K562 (cell line): ENCODE measurements at regions not wholly inside any gene's neighbourhood (a gene's known extent, or its start where the extent isn't known, plus 50 kb on each side); places are given as distances from the start of the nearest gene placed in this dataset.

Experiments
- ATAC-seq: fragments of 200-7000 bp; cut with Tn5 transposase; 3 replicates; pipeline ENCODE4 v1.9.1; 2020; ENCODE audit warnings: moderate library complexity
- BruUV-seq: library from RNA; stranded (reverse); fragments of 400-500 nt; replicated peaks from 2 replicates; lab custom pipeline; 2021; lab: Mats Ljungman, UMichigan
- CTCF ChIA-PET: fragments of 300-600 bp; formaldehyde crosslinking; extraction: SDS; loops from one replicate; lab custom pipeline; 2021; ENCODE audit warnings: low intra/inter-chr PET ratio; lab: Yijun Ruan, JAX
- POLR2A ChIA-PET: fragments of 300-600, 350-650 bp; sonication (Branson Sonifier 250); formaldehyde crosslinking; extraction: SDS; loops from one replicate; lab custom pipeline; 2021; ENCODE audit warnings: antibody characterized with exemption, inconsistent platforms; lab: Yijun Ruan, JAX
- DNase-seq, 4 experiments: peaks; one replicate each; pipeline versions ENCODE4 v3.0.0 to v3.0.0-alpha.2; 2011 to 2018; ENCODE audit warnings: low spot score in 3 of 4, mixed read lengths in 3 of 4; ENCODE audit errors: extremely low read depth in 1 of 4
- FAIRE-seq: peaks from 2 replicates; lab custom pipeline; 2011; peaks lifted over from hg19 to GRCh38; lab: Jason Lieb, UNC
- H2AFZ ChIP-seq: 2 replicates; pipeline ENCODE4 v1.6.0; 2011; ENCODE audit warnings: low read depth, low read length, control low read depth, inconsistent platforms
- H3K27ac ChIP-seq: fragments of 200-600 bp; 3 replicates; pipeline ENCODE4 v1.8.0; 2011; ENCODE audit warnings: low read depth, mild to moderate bottlenecking, control low read depth, inconsistent platforms, low read length, moderate library complexity, mixed read lengths; ENCODE audit errors: extremely low read depth
- H3K27me3 ChIP-seq, 2 experiments: fragments of 300-600 bp in 1 of 2; 2 replicates in 1 of 2; 3 replicates in 1 of 2; pipeline versions ENCODE4 v1.6.0 to v1.8.0; 2011; ENCODE audit warnings: inconsistent platforms in 2 of 2, low read length in 2 of 2, mild to moderate bottlenecking in 1 of 2, mixed read lengths in 1 of 2, moderate library complexity in 1 of 2; ENCODE audit not compliant: control insufficient read depth in 2 of 2, insufficient read depth in 2 of 2
- H3K36me3 ChIP-seq: fragments of 300-600 bp; 3 replicates; pipeline ENCODE4 v1.8.0; 2011; ENCODE audit warnings: mild to moderate bottlenecking, low read length, inconsistent platforms; ENCODE audit not compliant: control insufficient read depth, insufficient read depth
- H3K4me1 ChIP-seq, 2 experiments: fragments of 200-600 bp in 1 of 2; replicated peaks in 1 of 2; 2 replicates in 1 of 2; 3 replicates in 1 of 2; pipeline versions ENCODE4 v1.5.1 to v1.8.0; 2011; ENCODE audit warnings: inconsistent platforms in 2 of 2, low read length in 2 of 2, mild to moderate bottlenecking in 1 of 2, mixed read lengths in 1 of 2, moderate library complexity in 1 of 2; ENCODE audit not compliant: control insufficient read depth in 2 of 2, insufficient read depth in 2 of 2
- H3K4me2 ChIP-seq: 2 replicates; pipeline ENCODE4 v1.6.1; 2011; ENCODE audit warnings: low read length, control low read depth, inconsistent platforms, mixed read lengths; ENCODE audit not compliant: insufficient read depth
- H3K4me3 ChIP-seq: fragments of 200-600 bp; sonication (generic), shearing (Covaris generic); 2 replicates; pipeline ENCODE4 v1.5.1; 2016; ENCODE audit warnings: control low read depth, inconsistent platforms
- H3K79me2 ChIP-seq: fragments of 200-600 bp; 3 replicates; pipeline ENCODE4 v1.8.0; 2011; ENCODE audit warnings: low read length, inconsistent platforms; ENCODE audit not compliant: control insufficient read depth, insufficient read depth
- H3K9ac ChIP-seq, 2 experiments: 2 replicates each; pipeline versions ENCODE4 v1.6.0 to v1.6.1; 2011; ENCODE audit warnings: low read depth in 2 of 2, low read length in 2 of 2, control low read depth in 1 of 2, inconsistent platforms in 1 of 2, mild to moderate bottlenecking in 1 of 2, mixed read lengths in 1 of 2; ENCODE audit not compliant: insufficient read depth in 1 of 2
- H3K9me1 ChIP-seq: one replicate; pipeline ENCODE4 v1.6.0; 2011; ENCODE audit warnings: inconsistent platforms, mild to moderate bottlenecking, low read length, moderate library complexity; ENCODE audit not compliant: control insufficient read depth, insufficient read depth
- H3K9me3 ChIP-seq: replicated peaks from 2 replicates; pipeline ENCODE4 v1.5.1; 2011; ENCODE audit warnings: low read depth, low read length, inconsistent platforms; ENCODE audit not compliant: control insufficient read depth, insufficient read depth
- H4K20me1 ChIP-seq: replicated peaks from 2 replicates; pipeline ENCODE4 v1.6.1; 2011; ENCODE audit warnings: low read length, inconsistent platforms, mixed read lengths; ENCODE audit not compliant: control insufficient read depth, insufficient read depth
- DPF2 ChIP-seq: fragments of 450-650 bp; IDR thresholded peaks from 2 replicates; pipeline ENCODE4 v1.6.1; 2016
- E2F4 ChIP-seq: sonication (generic); formaldehyde crosslinking; IDR thresholded peaks from 2 replicates; pipeline ENCODE4 v1.8.0; 2022; ENCODE audit warnings: mild to moderate bottlenecking, low read depth, missing genetic modification reagents
- ELF2 ChIP-seq: fragments of 250-450 bp; sonication (Bioruptor Pico); IDR thresholded peaks from 2 replicates; pipeline ENCODE4 v1.5.0; 2021; ENCODE audit warnings: mild to moderate bottlenecking
- ERF ChIP-seq: fragments of 450-650 bp; formaldehyde crosslinking; IDR thresholded peaks from 2 replicates; pipeline ENCODE4 v1.4.0; 2020; ENCODE audit warnings: mild to moderate bottlenecking, mixed read lengths
- GTF3C2 ChIP-seq: IDR thresholded peaks from 3 replicates; pipeline ENCODE4 v1.6.1; 2011; ENCODE audit warnings: borderline replicate concordance, mild to moderate bottlenecking, moderate library complexity; ENCODE audit not compliant: insufficient read length; ENCODE audit errors: extremely low read depth
- IRF2 ChIP-seq: sonication (generic); formaldehyde crosslinking; IDR thresholded peaks from 2 replicates; pipeline ENCODE4 v1.8.1; 2022; ENCODE audit warnings: mild to moderate bottlenecking, missing genetic modification reagents
- NFYB ChIP-seq: IDR thresholded peaks from 2 replicates; pipeline ENCODE4 v1.6.1; 2011; ENCODE audit warnings: mild to moderate bottlenecking, moderate library complexity; ENCODE audit not compliant: insufficient read length; ENCODE audit errors: extremely low read depth
- PHF20 ChIP-seq: fragments of 450-650 bp; IDR thresholded peaks from 2 replicates; pipeline ENCODE4 v1.6.1; 2018; ENCODE audit not compliant: partially characterized antibody
- PHF8 ChIP-seq: fragments of 200-600 bp; sonication (generic); IDR thresholded peaks from 2 replicates; pipeline ENCODE4 v1.6.1; 2012; ENCODE audit warnings: mixed run types, mild to moderate bottlenecking, inconsistent platforms, low read length, moderate library complexity, borderline replicate concordance
- TEAD1 ChIP-seq, 2 experiments: fragments of 450-650 bp in 1 of 2; sonication (generic) in 1 of 2; formaldehyde crosslinking; IDR thresholded peaks; 2 replicates each; pipeline versions ENCODE4 v1.4.0 to v1.8.0; 2020 to 2022; ENCODE audit warnings: mild to moderate bottlenecking in 2 of 2, missing genetic modification reagents in 1 of 2
- U2AF1 ChIP-seq: fragments of 200-400 bp; formaldehyde crosslinking; optimal IDR thresholded peaks from 2 replicates; pipeline ENCODE3; 2017; ENCODE audit warnings: mild to moderate bottlenecking, low read depth, low read length, moderate library complexity
- ZBTB8A ChIP-seq: fragments of 450-650 bp; IDR thresholded peaks from 2 replicates; pipeline ENCODE4 v1.6.1; 2018; ENCODE audit warnings: mild to moderate bottlenecking, moderate library complexity; ENCODE audit not compliant: partially characterized antibody
- ZNF124 ChIP-seq: sonication (generic); formaldehyde crosslinking; IDR thresholded peaks from 2 replicates; pipeline ENCODE4 v1.8.1; 2022; ENCODE audit warnings: missing genetic modification reagents
- ZNF143 ChIP-seq: sonication (generic); formaldehyde crosslinking; IDR thresholded peaks from 2 replicates; pipeline ENCODE4 v1.9.0; 2022; ENCODE audit warnings: mild to moderate bottlenecking, missing genetic modification reagents
- ZNF224 ChIP-seq: sonication (generic); formaldehyde crosslinking; IDR thresholded peaks from 2 replicates; pipeline ENCODE4 v1.8.0; 2022; ENCODE audit warnings: mild to moderate bottlenecking, missing genetic modification reagents
- ZNF395 ChIP-seq: fragments of 200-800 bp; sonication (Bioruptor generic); IDR thresholded peaks from 2 replicates; pipeline ENCODE4 v1.6.1; 2017; ENCODE audit warnings: missing genetic modification characterization, missing compliant biosample characterization
- WGBS: fragments of 100-300 bp; shearing (Covaris generic); methylation state at CpG from one replicate; pipeline ENCODE4 v1.1.6; 2016; ENCODE audit warnings: low coverage, mixed read lengths; ENCODE audit not compliant: insufficient coverage; ENCODE audit errors: missing lambda C conversion rate; 5-methylcytosine and 5-hydroxymethylcytosine counted together
- in situ Hi-C: fragments of 300-500 bp; cut with MboI; formaldehyde crosslinking; loops from 4 replicates; pipeline ENCODE4 v1.15.0; 2018; ENCODE audit warnings: inconsistent platforms, mixed read lengths
- intact Hi-C: fragments of 100-400 bp; cut with micrococcal nuclease; formaldehyde crosslinking; loops from 2 replicates; pipeline ENCODE4 v1.14.2; 2022

DNA sequence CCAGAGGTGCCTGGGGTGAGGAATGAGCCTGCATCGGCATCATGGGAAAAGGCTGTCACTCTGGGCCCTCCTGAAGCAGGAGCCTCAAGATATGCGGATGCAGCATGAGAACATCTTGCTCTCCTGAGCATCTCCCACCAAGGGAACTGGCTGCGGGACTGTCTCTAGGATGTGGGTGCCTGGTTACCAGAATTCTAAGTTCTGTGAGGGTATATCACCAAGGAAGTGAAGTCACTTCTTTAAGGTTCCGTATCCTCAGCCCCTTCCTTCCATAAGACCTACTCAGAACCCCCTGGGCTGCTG is 86.9 kb downstream of the GGTLC2 start:
- Histone ChIP-seq H3K9ac (peak overlapping the region in 1 of 2 experiments; percentile 45; a peak in 1 of 4 replicates), H3K4me3 (no peak overlapping the region), H3K79me2 (no peaks in the 10 kb centered on the region), H3K4me2 (no peak overlapping the region), H3K27me3 (peaks cover 37 to 43% of the 10 kb centered on the region in 2 experiments), H3K36me3 (no peaks in the 10 kb centered on the region), H2AFZ (no peak overlapping the region), H3K9me1 (no peaks in the 10 kb centered on the region), H3K4me1 (peaks cover 0 to 10% of the 10 kb centered on the region in 2 experiments; a peak in 1 of 5 replicates), H3K27ac (no peak overlapping the region), H3K9me3 (no peaks in the 10 kb centered on the region), H4K20me1 (peaks cover 4% of the 10 kb centered on the region)
- DNase-seq (no peak), ATAC-seq (no peak; the same call in 2 of the 3 replicates), FAIRE-seq (no peak)
- intact Hi-C loops (no loop called here), in situ Hi-C loops (no loop called here)
- BruUV-seq, result no TSS peak
- CTCF ChIA-PET, result no interaction called here
- POLR2A ChIA-PET, result interaction anchor here (0.5 kb wide), 1 partner anchor 128 kb away, joined by 3 read pairs; no protein-coding TSS in a partner anchor
- WGBS, result 2% methylated on average over 4 of the region's 4 CpGs
- TF ChIP-seq ERF (CRISPR knock-in tag) (no peak), ZBTB8A (no peak), PHF20 (no peak), ZNF124 (CRISPR knock-in tag) (peak; percentile 57; the same call in 1 of the 2 replicates), ZNF224 (CRISPR knock-in tag) (no peak), ELF2 (no peak), NFYB (no peak), ZNF143 (CRISPR knock-in tag) (peak; percentile 1; the same call in 1 of the 2 replicates), GTF3C2 (no peak), ZNF395 (CRISPR knock-in tag) (no peak), E2F4 (0 out of 2 replicates have a peak, but pooled peaks have one; percentile 9), DPF2 (no peak), TEAD1 (CRISPR knock-in tag; IDR thresholded peaks at IDR 0.05) (no peak), IRF2 (CRISPR knock-in tag) (peak; percentile 91), PHF8 (no peak), U2AF1 (no peak)
